HCT116 (cell line): ENCODE measurements at regions not wholly inside any gene's neighbourhood (a gene's known extent, or its start where the extent isn't known, plus 50 kb on each side); places are given as distances from the start of the nearest gene placed in this dataset.

Experiments used
- ATAC-seq: fragments of 200-7000 bp; cut with Tn5 transposase; 2 replicates; pipeline ENCODE4 v1.9.1; 2020; ENCODE audit warnings: mild to moderate bottlenecking, moderate library complexity
- BruUV-seq: library from RNA; stranded (reverse); fragments of 400-500 nt; replicated peaks from 2 replicates; lab custom pipeline; 2021; lab: Mats Ljungman, UMichigan
- CTCF ChIA-PET: fragments of 300-600 bp; sonication (Branson Sonifier 250); formaldehyde crosslinking; loops from one replicate; lab custom pipeline; 2021; ENCODE audit warnings: antibody characterized with exemption; lab: Charles Lee
- POLR2A ChIA-PET: fragments of 300-600, 350-600 bp; sonication (Branson Sonifier 250); formaldehyde crosslinking; loops from one replicate; lab custom pipeline; 2021; ENCODE audit warnings: antibody characterized with exemption; lab: Charles Lee
- RAD21 ChIA-PET, 2 experiments: fragments of 300-600 bp; sonication (Branson Sonifier 250); formaldehyde crosslinking; loops; one replicate each; lab custom pipeline; 2023; ENCODE audit warnings: low total read pairs in 2 of 2; ENCODE audit not compliant: uncharacterized antibody in 2 of 2, unreplicated experiment in 2 of 2, low non-redundant PET in 1 of 2; lab: Charles Lee
- DNase-seq: peaks from one replicate; pipeline ENCODE4 v3.0.0-alpha.2; 2010; ENCODE audit warnings: low read depth, low spot score
- H2AFZ ChIP-seq: fragments of 200-600 bp; shearing (Covaris generic), sonication (generic); 2 replicates; pipeline ENCODE4 v1.6.1; 2017; ENCODE audit warnings: low read depth, mixed run types, mixed read lengths, antibody characterized with exemption, low read length; ENCODE audit not compliant: poor library complexity, severe bottlenecking
- H3K27ac ChIP-seq: 2 replicates; pipeline ENCODE4 v1.5.1; 2012; ENCODE audit warnings: low read depth, low read length
- H3K27me3 ChIP-seq: fragments of 200-600 bp; sonication (generic); 2 replicates; pipeline ENCODE4 v1.6.1; 2016; ENCODE audit warnings: mixed run types, low read length, mixed read lengths; ENCODE audit not compliant: insufficient read depth
- H3K36me3 ChIP-seq, 2 experiments: fragments of 200-500 bp in 1 of 2; fragments of 200-600 bp in 1 of 2; sonication (Bioruptor generic) in 1 of 2; sonication (generic) in 1 of 2; 2 replicates each; pipeline versions ENCODE4 v1.5.1 to v1.6.1; 2014 to 2016; ENCODE audit warnings: low read length in 2 of 2, inconsistent platforms in 1 of 2, mixed read lengths in 1 of 2, mixed run types in 1 of 2; ENCODE audit not compliant: insufficient read depth in 2 of 2, control insufficient read depth in 1 of 2
- H3K4me1 ChIP-seq, 2 experiments: fragments of 200-600 bp in 1 of 2; sonication (generic) in 1 of 2; 2 replicates each; pipeline versions ENCODE4 v1.5.1 to v1.6.1; 2012 to 2017; ENCODE audit warnings: low read length in 2 of 2, inconsistent platforms in 1 of 2, mild to moderate bottlenecking in 1 of 2, mixed read lengths in 1 of 2, mixed run types in 1 of 2, moderate library complexity in 1 of 2; ENCODE audit not compliant: insufficient read depth in 2 of 2, control insufficient read depth in 1 of 2
- H3K4me2 ChIP-seq: fragments of 200-600 bp; sonication (generic); 2 replicates; pipeline ENCODE4 v1.6.1; 2017; ENCODE audit warnings: mixed run types, low read length, mixed read lengths
- H3K4me3 ChIP-seq, 2 experiments: fragments of 200-600 bp in 1 of 2; sonication (generic) in 1 of 2; replicated peaks in 1 of 2; 2 replicates each; pipeline ENCODE4 v1.5.1; 2011 to 2016; ENCODE audit warnings: low read length in 2 of 2, control low read depth in 1 of 2, low read depth in 1 of 2, mild to moderate bottlenecking in 1 of 2, mixed read lengths in 1 of 2, mixed run types in 1 of 2
- H3K79me2 ChIP-seq: fragments of 200-600 bp; sonication (generic); 2 replicates; pipeline ENCODE4 v1.6.1; 2017; ENCODE audit warnings: mild to moderate bottlenecking, mixed run types, low read length, moderate library complexity, mixed read lengths; ENCODE audit not compliant: insufficient read depth
- H3K9ac ChIP-seq: fragments of 200-600 bp; sonication (generic); 2 replicates; pipeline ENCODE4 v1.6.1; 2016; ENCODE audit warnings: low read length, mixed read lengths
- H3K9me2 ChIP-seq: fragments of 200-600 bp; sonication (generic), shearing (Covaris generic); 2 replicates; pipeline ENCODE4 v1.6.1; 2017; ENCODE audit warnings: mixed run types, mild to moderate bottlenecking, moderate library complexity; ENCODE audit not compliant: insufficient read depth
- H3K9me3 ChIP-seq, 2 experiments: fragments of 200-500 bp in 1 of 2; fragments of 200-600 bp in 1 of 2; sonication (Bioruptor generic) in 1 of 2; sonication (generic) in 1 of 2; 2 replicates each; pipeline ENCODE4 v1.6.1; 2014 to 2017; ENCODE audit warnings: low read length in 2 of 2, mixed read lengths in 2 of 2, inconsistent platforms in 1 of 2, low read depth in 1 of 2, mild to moderate bottlenecking in 1 of 2, mixed run types in 1 of 2, moderate library complexity in 1 of 2; ENCODE audit not compliant: control insufficient read depth in 1 of 2, insufficient read depth in 1 of 2
- H4K20me1 ChIP-seq: fragments of 200-600 bp; sonication (generic), shearing (Covaris generic); 2 replicates; pipeline ENCODE4 v1.6.1; 2017; ENCODE audit warnings: mixed run types, mild to moderate bottlenecking, moderate library complexity; ENCODE audit not compliant: insufficient read depth
- EZH2phosphoT487 ChIP-seq: fragments of 200-600 bp; IDR thresholded peaks from 2 replicates; pipeline ENCODE4 v1.6.1; 2018; ENCODE audit warnings: antibody characterized with exemption, borderline replicate concordance
- FOSL1 ChIP-seq: IDR thresholded peaks from 2 replicates; pipeline ENCODE4 v1.6.1; 2012; ENCODE audit warnings: low read depth
- JUND ChIP-seq: IDR thresholded peaks from 2 replicates; pipeline ENCODE4 v1.6.1; 2012
- POLR2A ChIP-seq: IDR thresholded peaks from 2 replicates; pipeline ENCODE4 v1.7.0; 2011; ENCODE audit warnings: borderline replicate concordance; ENCODE audit not compliant: insufficient read depth, insufficient read length; ENCODE audit errors: extremely low read depth
- POLR2AphosphoS5 ChIP-seq: IDR thresholded peaks from 2 replicates; pipeline ENCODE4 v1.6.1; 2011; ENCODE audit warnings: mild to moderate bottlenecking, low read depth, low read length, moderate library complexity
- REST ChIP-seq: IDR thresholded peaks from 2 replicates; pipeline ENCODE4 v1.6.1; 2012; ENCODE audit warnings: low read depth
- SP1 ChIP-seq: IDR thresholded peaks from 2 replicates; pipeline ENCODE4 v1.6.1; 2012; ENCODE audit warnings: low read depth
- SRF ChIP-seq: IDR thresholded peaks from 2 replicates; pipeline ENCODE4 v1.6.1; 2012; ENCODE audit warnings: low read depth
- ZFX ChIP-seq: fragments of 450-650 bp; IDR thresholded peaks from 2 replicates; pipeline ENCODE4 v1.6.1; 2017
- ZNF274 ChIP-seq: fragments of 200-500 bp; sonication (Bioruptor generic); IDR thresholded peaks from 2 replicates; pipeline ENCODE4 v1.6.1; 2014; ENCODE audit warnings: mild to moderate bottlenecking, low read depth, low read length, inconsistent platforms
- intact Hi-C: fragments of 100-400 bp; cut with micrococcal nuclease; formaldehyde crosslinking; loops from 2 replicates; pipeline ENCODE4 v1.10.0; 2022
- TF ChIP-seq, protein P1 (sequence below): IDR thresholded peaks from 2 replicates; pipeline ENCODE4 v1.6.1; 2011; ENCODE audit warnings: mild to moderate bottlenecking, low read length, moderate library complexity; ENCODE audit not compliant: insufficient replicate concordance; ENCODE audit errors: extremely low read depth

DNA sequence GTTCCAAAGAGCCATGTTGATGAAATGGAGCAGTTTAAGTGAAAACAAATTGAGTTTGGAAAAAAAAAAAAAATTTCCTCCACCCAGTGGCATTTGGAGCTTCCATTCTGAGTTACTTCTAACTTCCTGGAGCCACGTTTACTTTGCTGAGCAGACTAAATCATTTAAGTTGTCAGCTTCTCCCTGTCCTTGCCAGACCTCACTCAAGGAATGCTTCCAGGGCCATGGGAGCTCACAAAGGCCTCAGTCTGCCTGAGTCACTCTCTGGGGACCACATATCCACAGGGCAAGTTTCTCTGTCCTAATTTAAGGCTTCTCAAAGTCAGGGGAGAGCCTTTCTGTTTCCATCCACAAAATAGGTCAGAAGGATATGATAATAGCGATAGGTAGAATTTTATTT lies 210.3 kb upstream of the TNC start:
- CTCF ChIA-PET = no interaction called here
- POLR2A ChIA-PET = no interaction called here
- intact Hi-C loops = no loop called here
- H3K4me1 ChIP-seq = no peaks in the 10 kb centered on the region
- no peak overlapping the region for H3K4me2 ChIP-seq
- H3K9me3 ChIP-seq = no peaks in the 10 kb centered on the region
- H4K20me1 ChIP-seq = no peaks in the 10 kb centered on the region
- no peak overlapping the region for H2AFZ ChIP-seq
- TF ChIP-seq REST (no peak), ZNF274 (no peak), FOSL1 (no peak), POLR2AphosphoS5 (no peak), ZFX (no peak), POLR2A (no peak)
- H3K4me3 ChIP-seq = no peak overlapping the region
- RAD21 ChIA-PET = no interaction called here
- H3K27ac ChIP-seq = no peak overlapping the region
- no peaks in the 10 kb centered on the region; the same call in 1 of the 2 replicates for H3K9me2 ChIP-seq
- H3K27me3 ChIP-seq = peaks cover 6% of the 10 kb centered on the region; the same call in 1 of the 2 replicates
- no peaks in the 10 kb centered on the region for H3K79me2 ChIP-seq
- no peak for ATAC-seq
- H3K36me3 ChIP-seq = no peaks in the 10 kb centered on the region
- no TSS peak for BruUV-seq
- no peak overlapping the region for H3K9ac ChIP-seq
- DNase-seq = no peak

DNA sequence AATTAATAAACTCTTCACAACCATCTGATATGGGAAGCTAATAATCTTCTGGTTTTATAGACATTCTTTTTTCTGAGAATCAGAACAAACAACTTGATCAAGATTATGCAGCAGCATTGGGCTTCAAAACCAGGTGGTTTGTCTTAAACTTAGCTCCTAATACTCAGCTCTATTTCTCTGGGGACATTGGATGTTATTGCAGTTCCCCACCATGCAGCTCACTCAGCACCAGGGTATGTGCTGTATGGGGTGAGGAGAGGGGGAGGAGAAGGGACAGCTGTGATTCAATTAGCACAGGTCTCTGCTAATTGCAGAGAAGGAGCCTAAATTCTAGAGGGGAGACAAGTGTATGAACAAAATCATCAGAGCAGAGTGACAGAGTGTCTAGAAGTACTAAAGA lies 210.7 kb upstream of the TNC start:
- Histone ChIP-seq H3K4me3 (no peak overlapping the region), H3K4me1 (no peaks in the 10 kb centered on the region), H3K9me2 (no peaks in the 10 kb centered on the region), H3K4me2 (no peak overlapping the region), H3K36me3 (no peaks in the 10 kb centered on the region), H3K79me2 (no peaks in the 10 kb centered on the region), H3K27me3 (peaks cover 6% of the 10 kb centered on the region; the same call in 1 of the 2 replicates), H4K20me1 (no peaks in the 10 kb centered on the region), H3K27ac (no peak overlapping the region), H3K9me3 (no peaks in the 10 kb centered on the region), H3K9ac (no peak overlapping the region), H2AFZ (no peak overlapping the region)
- POLR2A ChIA-PET = no interaction called here
- RAD21 ChIA-PET = no interaction called here
- intact Hi-C loops = no loop called here
- no peak for DNase-seq
- no peak for ATAC-seq
- CTCF ChIA-PET = no interaction called here
- BruUV-seq = no TSS peak
- TF ChIP-seq ZFX (no peak), POLR2A (no peak), SRF (no peak), ZNF274 (no peak), SP1 (no peak), JUND (no peak), REST (no peak), EZH2phosphoT487 (no peak)
- TF ChIP-seq, protein P1, sequence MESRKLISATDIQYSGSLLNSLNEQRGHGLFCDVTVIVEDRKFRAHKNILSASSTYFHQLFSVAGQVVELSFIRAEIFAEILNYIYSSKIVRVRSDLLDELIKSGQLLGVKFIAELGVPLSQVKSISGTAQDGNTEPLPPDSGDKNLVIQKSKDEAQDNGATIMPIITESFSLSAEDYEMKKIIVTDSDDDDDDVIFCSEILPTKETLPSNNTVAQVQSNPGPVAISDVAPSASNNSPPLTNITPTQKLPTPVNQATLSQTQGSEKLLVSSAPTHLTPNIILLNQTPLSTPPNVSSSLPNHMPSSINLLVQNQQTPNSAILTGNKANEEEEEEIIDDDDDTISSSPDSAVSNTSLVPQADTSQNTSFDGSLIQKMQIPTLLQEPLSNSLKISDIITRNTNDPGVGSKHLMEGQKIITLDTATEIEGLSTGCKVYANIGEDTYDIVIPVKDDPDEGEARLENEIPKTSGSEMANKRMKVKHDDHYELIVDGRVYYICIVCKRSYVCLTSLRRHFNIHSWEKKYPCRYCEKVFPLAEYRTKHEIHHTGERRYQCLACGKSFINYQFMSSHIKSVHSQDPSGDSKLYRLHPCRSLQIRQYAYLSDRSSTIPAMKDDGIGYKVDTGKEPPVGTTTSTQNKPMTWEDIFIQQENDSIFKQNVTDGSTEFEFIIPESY = no peak
